ENCODE measurements at regions not wholly inside any gene's neighbourhood (a gene's known extent, or its start where the extent isn't known, plus 50 kb on each side); places are given as distances from the start of the nearest gene placed in this dataset.
A peak's percentile ranks its signal among the peaks of the same experiment; 100 is the strongest.

DNA sequence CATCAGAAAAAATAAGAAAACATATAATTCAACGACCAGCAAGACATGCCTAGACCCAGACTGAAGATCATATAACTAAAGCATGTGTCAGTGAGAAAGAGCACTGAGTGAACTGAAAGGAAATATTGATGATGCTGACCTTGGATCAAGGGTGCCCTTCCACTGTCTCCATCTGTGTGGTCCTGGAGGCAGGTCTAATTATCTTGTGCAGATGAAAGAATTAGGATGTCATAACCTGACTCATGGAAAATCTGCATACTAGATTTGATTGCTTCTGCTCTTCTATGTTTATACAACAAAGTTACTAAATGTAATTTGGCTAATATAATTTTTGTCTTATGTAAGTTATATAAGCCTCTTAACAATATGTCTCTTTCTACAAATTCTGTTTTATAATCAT lies 264.6 kb upstream of the TGFBR2 start:
- H3K9me3 ChIP-seq, result no peaks in the 10 kb centered on the region
- DNase-seq (ENCODE audit: low spot score in 2 of 2), result no peak
- H3K27me3 ChIP-seq (ENCODE audit: low read depth), result no peaks in the 10 kb centered on the region
- H3K4me1 ChIP-seq, result peaks cover 7% of the 10 kb centered on the region
- H3K4me3 ChIP-seq, result no peak overlapping the region
- in situ Hi-C loops (cut with MboI; ENCODE audit: low sequenced_read_pairs), result no loop called here
- H3K36me3 ChIP-seq (replicated peaks), result no peaks in the 10 kb centered on the region

DNA sequence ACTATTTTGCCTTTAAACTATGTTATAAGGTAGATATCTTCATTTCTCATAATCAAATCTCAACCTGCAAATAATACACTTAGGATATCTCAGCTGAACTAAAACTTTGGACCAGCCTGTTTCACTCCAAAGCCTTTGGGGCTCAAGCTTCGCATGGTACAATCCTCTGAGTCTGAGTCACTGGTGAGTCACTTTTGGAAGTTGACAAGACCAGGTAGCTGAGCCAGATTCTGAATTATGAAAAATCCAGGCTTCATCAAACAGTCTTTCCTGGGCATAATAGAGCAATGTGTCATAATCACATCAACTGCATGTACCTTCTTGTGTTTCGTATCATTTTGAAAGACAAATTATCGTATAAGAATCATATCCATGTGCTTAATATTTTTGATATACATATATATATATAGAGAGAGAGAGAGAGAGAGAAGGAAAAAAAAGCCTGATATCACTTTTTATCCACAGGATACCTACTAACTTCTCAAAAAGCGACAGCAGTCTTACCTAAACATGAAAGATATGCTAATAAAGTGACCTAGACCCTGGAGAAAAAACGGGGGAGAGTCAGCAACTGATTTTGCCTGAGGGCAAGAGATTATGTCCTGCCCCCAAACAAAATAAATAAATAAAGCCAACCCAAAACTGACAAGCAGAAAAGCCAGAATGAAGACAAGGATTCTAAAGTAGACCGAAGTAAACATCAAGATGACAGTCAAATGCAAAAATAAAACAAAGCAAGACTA lies 263.9 kb upstream of the TGFBR2 start:
- H3K27me3 ChIP-seq (ENCODE audit: low read depth), result no peaks in the 10 kb centered on the region
- no peaks in the 10 kb centered on the region for H3K36me3 ChIP-seq (replicated peaks)
- DNase-seq (ENCODE audit: low spot score in 2 of 2), result no peak
- H3K4me1 ChIP-seq, result peaks cover 7% of the 10 kb centered on the region
- H3K4me3 ChIP-seq, result no peak overlapping the region
- no peaks in the 10 kb centered on the region for H3K9me3 ChIP-seq
- in situ Hi-C loops (cut with MboI; ENCODE audit: low sequenced_read_pairs), result no loop called here

DNA sequence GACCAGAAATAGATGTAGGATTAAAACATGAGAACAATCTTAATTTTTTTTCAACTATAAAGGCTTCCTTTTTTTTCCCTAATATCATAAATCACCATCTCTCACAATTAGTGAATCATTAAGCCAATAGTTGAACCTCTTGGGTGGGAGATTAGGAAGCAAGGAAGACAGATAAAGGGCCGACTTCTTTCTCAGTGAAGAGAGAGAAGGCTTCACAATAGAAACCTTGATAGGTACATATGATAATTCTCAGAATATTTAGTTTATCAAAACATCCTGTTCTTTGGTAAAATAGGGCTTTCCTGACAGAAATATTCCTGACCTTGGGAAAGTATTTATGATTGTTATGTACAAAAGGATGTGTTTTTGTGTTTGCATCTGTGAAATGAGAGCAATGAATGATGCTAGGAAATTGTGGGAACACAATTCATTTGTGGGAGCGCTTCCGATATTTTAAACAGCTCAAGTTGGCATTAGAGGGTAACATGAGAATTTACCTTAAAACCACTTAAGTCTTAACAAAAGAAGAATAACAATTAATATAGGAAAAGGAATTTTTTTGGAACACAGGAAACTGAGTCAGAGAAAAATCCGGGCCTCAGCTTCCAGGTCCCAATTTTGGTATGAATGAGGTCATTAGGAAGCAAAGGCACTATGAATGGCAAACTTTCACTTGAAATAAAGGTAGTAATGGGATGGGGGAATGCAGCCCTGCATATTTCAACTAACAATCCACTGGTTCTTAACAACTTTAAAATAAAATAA lies 263.2 kb upstream of the TGFBR2 start:
- in situ Hi-C loops (cut with MboI; ENCODE audit: low sequenced_read_pairs), result no loop called here
- Histone ChIP-seq H3K27me3 (ENCODE audit: low read depth) (no peaks in the 10 kb centered on the region), H3K9me3 (no peaks in the 10 kb centered on the region), H3K4me3 (no peak overlapping the region), H3K36me3 (replicated peaks) (no peaks in the 10 kb centered on the region), H3K4me1 (peaks cover 7% of the 10 kb centered on the region)
- DNase-seq (ENCODE audit: low spot score in 2 of 2), result no peak

- DNase-seq (ENCODE audit: low spot score in 2 of 2), result no peak
- Histone ChIP-seq H3K27me3 (ENCODE audit: low read depth) (no peaks in the 10 kb centered on the region), H3K9me3 (no peaks in the 10 kb centered on the region), H3K4me3 (no peak overlapping the region), H3K36me3 (replicated peaks) (no peaks in the 10 kb centered on the region), H3K4me1 (peaks cover 7% of the 10 kb centered on the region)
- in situ Hi-C loops (cut with MboI; ENCODE audit: low sequenced_read_pairs), result no loop called here
These were observed 262.5 kb upstream of the TGFBR2 start for GRCh38 chr3:30343861-30344260.

GRCh38 chr3:30344288-30344687 lies 262.1 kb upstream of the TGFBR2 start:
- Histone ChIP-seq H3K9me3 (no peaks in the 10 kb centered on the region), H3K27me3 (ENCODE audit: low read depth) (no peaks in the 10 kb centered on the region), H3K4me1 (peaks cover 7% of the 10 kb centered on the region), H3K4me3 (no peak overlapping the region), H3K36me3 (replicated peaks) (no peaks in the 10 kb centered on the region)
- in situ Hi-C loops (cut with MboI; ENCODE audit: low sequenced_read_pairs), result no loop called here
- no peak for DNase-seq (ENCODE audit: low spot score in 2 of 2)

DNA sequence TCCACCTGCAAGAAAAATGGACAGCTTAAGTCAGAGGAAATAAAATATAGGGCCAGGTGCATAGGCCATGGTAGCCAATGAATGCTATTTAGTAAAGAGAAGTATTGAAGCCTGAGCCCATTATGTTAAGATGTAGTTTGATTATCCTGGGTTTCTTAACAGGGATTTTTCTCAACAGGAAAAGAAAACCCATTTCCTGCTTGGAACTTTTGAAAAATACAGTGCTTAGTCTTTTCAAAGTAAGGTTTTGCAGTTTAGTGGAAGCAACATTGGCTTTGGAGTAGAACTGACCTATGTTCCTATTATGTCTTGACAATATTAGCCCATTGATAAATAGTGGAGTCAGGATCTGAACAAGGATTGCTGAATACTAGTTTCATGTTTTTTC lies 259.5 kb upstream of the TGFBR2 start:
- in situ Hi-C loops (cut with MboI; ENCODE audit: low sequenced_read_pairs), result no loop called here
- H3K9me3 ChIP-seq, result no peaks in the 10 kb centered on the region
- H3K27me3 ChIP-seq (ENCODE audit: low read depth), result no peaks in the 10 kb centered on the region
- no peak for DNase-seq (ENCODE audit: low spot score in 2 of 2)
- H3K4me3 ChIP-seq, result no peak overlapping the region
- H3K36me3 ChIP-seq (replicated peaks), result no peaks in the 10 kb centered on the region
- H3K4me1 ChIP-seq, result peaks cover 7% of the 10 kb centered on the region

DNA sequence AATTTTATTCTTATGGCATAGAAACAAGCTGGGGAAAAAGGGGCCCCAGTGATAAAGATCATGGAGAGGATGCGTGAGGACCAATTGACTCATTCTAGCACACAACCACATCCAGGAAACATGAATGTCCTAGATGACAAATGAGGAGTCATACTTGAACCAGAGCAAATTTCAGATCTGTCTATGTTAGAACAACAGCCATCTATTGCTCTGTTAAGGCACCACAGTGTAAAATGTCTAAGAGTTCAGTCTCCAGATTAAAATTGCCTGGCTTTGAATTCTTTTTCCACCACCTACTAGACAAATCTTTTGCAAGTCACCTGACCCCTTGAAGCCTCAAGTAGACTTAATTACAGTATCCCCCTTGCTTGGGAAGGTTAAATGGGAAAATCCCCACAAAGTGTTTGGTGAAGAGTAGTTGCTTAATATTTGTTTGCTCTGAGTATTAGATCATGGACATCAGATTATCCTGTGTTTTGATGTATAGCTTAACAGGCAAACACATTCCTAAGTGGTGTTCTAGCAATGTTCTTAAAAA lies 258.7 kb upstream of the TGFBR2 start:
- in situ Hi-C loops (cut with MboI; ENCODE audit: low sequenced_read_pairs), result no loop called here
- no peaks in the 10 kb centered on the region for H3K36me3 ChIP-seq (replicated peaks)
- H3K4me3 ChIP-seq, result no peak overlapping the region
- H3K27me3 ChIP-seq (ENCODE audit: low read depth), result no peaks in the 10 kb centered on the region
- H3K4me1 ChIP-seq, result peaks cover 5% of the 10 kb centered on the region
- DNase-seq (ENCODE audit: low spot score in 2 of 2), result no peak
- H3K9me3 ChIP-seq, result no peaks in the 10 kb centered on the region

- no peak for DNase-seq (ENCODE audit: low spot score in 2 of 2)
- no peaks in the 10 kb centered on the region for H3K27me3 ChIP-seq (ENCODE audit: low read depth)
- H3K4me1 ChIP-seq, result peaks cover 9% of the 10 kb centered on the region
- H3K36me3 ChIP-seq (replicated peaks), result no peaks in the 10 kb centered on the region
- no peak overlapping the region for H3K4me3 ChIP-seq
- H3K9me3 ChIP-seq, result no peaks in the 10 kb centered on the region
- in situ Hi-C loops (cut with MboI; ENCODE audit: low sequenced_read_pairs), result no loop called here
These were observed 256.9 kb upstream of the TGFBR2 start for GRCh38 chr3:30349507-30349906.

DNA sequence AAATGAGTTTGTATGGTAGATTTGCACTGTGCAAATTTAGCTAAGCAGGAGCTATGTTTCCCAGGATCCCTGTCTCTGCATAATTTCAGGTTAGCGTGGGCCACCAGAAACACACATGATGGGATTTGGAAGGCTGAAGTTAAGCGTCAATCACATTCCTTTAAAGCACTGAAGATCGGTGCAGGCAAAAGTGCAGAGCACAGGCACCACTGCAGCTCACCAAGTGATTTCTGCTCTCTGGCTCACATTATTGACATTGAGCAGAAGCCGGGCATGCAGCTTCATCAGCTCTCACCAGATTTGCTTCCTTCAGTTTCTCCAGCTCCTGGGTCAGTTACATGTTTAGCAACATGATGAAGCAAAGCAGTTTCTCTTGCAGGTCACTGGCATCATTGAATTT lies 256.4 kb upstream of the TGFBR2 start:
- H3K4me1 ChIP-seq, result peaks cover 14% of the 10 kb centered on the region
- no peak for DNase-seq (ENCODE audit: low spot score in 2 of 2)
- H3K4me3 ChIP-seq, result no peak overlapping the region
- in situ Hi-C loops (cut with MboI; ENCODE audit: low sequenced_read_pairs), result no loop called here
- H3K36me3 ChIP-seq (replicated peaks), result no peaks in the 10 kb centered on the region
- H3K9me3 ChIP-seq, result no peaks in the 10 kb centered on the region
- H3K27me3 ChIP-seq (ENCODE audit: low read depth), result no peaks in the 10 kb centered on the region

DNA sequence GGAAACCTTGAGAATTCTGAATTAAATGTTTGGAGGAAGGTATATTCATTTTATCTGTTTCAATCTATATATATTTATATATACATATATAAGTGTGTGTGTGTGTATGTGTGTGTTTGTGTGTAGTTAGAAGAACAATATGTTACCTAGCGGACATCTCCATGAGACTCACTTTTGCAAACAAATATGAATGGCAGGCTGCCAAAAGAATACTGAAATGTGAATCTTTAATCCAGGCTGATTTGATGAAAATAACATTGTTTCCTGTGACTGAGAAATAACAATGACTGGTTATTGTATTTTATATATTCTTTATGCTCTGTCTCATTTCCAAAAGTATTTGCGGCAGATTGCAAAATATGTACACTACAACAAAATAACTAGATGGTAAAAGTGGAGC lies 255.5 kb upstream of the TGFBR2 start:
- Histone ChIP-seq H3K4me1 (peaks cover 23% of the 10 kb centered on the region), H3K9me3 (no peaks in the 10 kb centered on the region), H3K4me3 (no peak overlapping the region), H3K27me3 (ENCODE audit: low read depth) (no peaks in the 10 kb centered on the region), H3K36me3 (replicated peaks) (no peaks in the 10 kb centered on the region)
- no peak for DNase-seq (ENCODE audit: low spot score in 2 of 2)
- in situ Hi-C loops (cut with MboI; ENCODE audit: low sequenced_read_pairs), result no loop called here

GRCh38 chr3:30352410-30353318 lies 253.7 kb upstream of the TGFBR2 start:
- Histone ChIP-seq H3K27me3 (ENCODE audit: low read depth) (no peaks in the 10 kb centered on the region), H3K9me3 (no peaks in the 10 kb centered on the region), H3K36me3 (replicated peaks) (no peaks in the 10 kb centered on the region), H3K4me3 (no peak overlapping the region), H3K4me1 (peaks cover 37% of the 10 kb centered on the region)
- in situ Hi-C loops (cut with MboI; ENCODE audit: low sequenced_read_pairs), result no loop called here
- no peak for DNase-seq (ENCODE audit: low spot score in 2 of 2)

DNA sequence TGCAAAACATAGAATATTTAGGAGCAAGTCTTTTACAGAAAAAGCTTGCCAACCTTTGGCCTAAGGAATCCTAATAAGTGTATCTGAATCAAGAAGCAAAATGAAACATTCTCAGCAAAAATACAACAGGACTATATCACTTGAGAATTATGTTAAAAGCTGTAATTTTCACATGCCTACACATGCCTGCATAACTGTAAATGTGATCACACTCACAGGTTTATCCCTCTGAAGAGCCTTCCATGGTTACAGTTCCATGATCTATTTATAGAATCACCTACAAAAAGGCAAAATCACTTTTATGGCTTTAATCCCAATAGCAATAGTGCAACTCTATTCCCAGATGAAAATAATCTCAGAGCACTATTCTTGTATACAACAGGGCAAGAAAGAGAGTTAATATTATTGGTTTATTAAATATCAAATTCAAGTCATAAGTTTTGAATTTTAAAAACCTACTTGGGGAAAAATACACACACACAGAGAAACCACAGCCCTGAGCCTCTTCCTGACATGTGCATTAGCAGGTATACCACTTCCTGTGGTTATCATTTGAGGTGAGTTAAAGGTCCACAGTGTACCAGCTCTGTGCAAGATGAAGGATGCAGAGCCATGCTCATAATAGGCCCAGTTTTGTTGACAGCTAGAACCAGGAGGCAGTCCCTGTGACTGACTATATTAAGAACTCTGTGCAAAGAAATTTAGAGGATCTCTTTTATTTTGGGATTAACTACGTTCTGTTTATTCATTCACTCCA lies 252.5 kb upstream of the TGFBR2 start:
- Histone ChIP-seq H3K27me3 (ENCODE audit: low read depth) (no peaks in the 10 kb centered on the region), H3K36me3 (replicated peaks) (no peaks in the 10 kb centered on the region), H3K9me3 (no peaks in the 10 kb centered on the region), H3K4me1 (peaks cover 47% of the 10 kb centered on the region), H3K4me3 (no peak overlapping the region)
- in situ Hi-C loops (cut with MboI; ENCODE audit: low sequenced_read_pairs), result no loop called here
- DNase-seq (ENCODE audit: low spot score in 2 of 2), result peak in 1 of 2 experiments; percentile 13

DNA sequence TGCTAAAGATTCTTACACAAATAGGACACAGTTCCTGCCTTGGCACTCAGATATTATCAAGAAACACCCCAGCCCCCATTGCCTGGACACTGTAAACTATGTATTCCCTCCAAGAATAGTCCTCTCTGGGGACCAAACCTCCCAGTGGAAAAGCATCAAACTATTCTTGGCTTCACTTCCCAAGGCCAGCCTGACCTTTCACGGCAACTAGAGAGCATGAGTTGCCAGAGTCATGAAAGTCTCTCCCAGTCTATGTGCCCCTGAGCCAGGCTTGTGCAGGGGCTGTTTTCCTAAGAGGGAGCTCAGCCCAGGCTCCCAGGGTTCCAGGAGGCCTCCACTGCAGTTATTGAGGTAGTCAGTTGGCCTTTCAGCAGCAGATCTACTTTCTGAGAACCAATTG lies 251.9 kb upstream of the TGFBR2 start:
- DNase-seq (ENCODE audit: low spot score in 2 of 2), result peak in 1 of 2 experiments; percentile 17
- no peak overlapping the region for H3K4me3 ChIP-seq
- peaks cover 49% of the 10 kb centered on the region for H3K4me1 ChIP-seq
- H3K36me3 ChIP-seq (replicated peaks), result no peaks in the 10 kb centered on the region
- H3K27me3 ChIP-seq (ENCODE audit: low read depth), result no peaks in the 10 kb centered on the region
- H3K9me3 ChIP-seq, result no peaks in the 10 kb centered on the region
- in situ Hi-C loops (cut with MboI; ENCODE audit: low sequenced_read_pairs), result no loop called here
